ENCODE measurements at regions not wholly inside any gene's neighbourhood (a gene's known extent, or its start where the extent isn't known, plus 50 kb on each side); places are given as distances from the start of the nearest gene placed in this dataset.

DNA sequence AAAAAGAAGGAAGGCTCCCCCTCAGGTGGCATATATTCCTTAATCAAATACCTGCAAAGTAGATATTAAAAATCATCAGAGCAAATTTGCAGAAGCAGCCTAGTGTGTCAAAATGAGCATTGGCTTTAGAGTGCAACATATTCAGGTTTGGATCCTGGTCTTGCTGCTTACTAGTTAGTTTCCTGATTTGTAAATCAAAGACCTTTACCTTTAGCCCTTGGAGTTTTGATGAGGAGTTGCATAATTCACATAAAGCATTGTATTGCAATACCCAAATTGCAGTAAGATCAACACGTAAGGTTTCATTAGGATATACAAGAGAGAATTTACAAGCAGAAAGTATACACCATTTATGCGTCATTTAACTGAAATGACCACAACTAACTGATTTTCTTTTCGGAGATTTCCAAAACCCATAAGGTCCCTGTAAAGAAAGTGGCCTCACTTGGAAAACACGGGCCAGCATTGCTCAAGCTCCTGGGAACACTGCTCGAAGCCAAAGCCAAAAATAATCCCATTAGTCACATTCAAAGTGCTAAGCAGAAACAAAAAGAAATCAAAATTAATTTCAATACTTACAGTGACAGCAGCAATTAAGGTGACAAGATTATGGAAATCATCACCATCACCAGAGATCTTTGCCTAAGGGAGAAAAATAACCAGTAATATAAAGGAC, 415.9 kb upstream of the ERCC4 start:
- H3K23ac ChIP-seq (ENCODE audit: insufficient read length, low read depth, low read length): no peak overlapping the region
- no peaks in the 10 kb centered on the region for H3K4me1 ChIP-seq (ENCODE audit: insufficient read depth, low read length)
- H3K4me2 ChIP-seq (ENCODE audit: insufficient read depth, insufficient read length, low read length): no peak overlapping the region
- WGBS (ENCODE audit: extremely low coverage, insufficient read length, low lambda C conversion rate): no CpG with 5 or more reads among the region's 5 CpGs
- no peak overlapping the region for H2BK120ac ChIP-seq (ENCODE audit: low read depth, low read length, poor library complexity, severe bottlenecking)
- H3K27me3 ChIP-seq (ENCODE audit: insufficient read depth, low read length): no peaks in the 10 kb centered on the region
- H3K79me2 ChIP-seq (ENCODE audit: insufficient read depth, low read length): no peaks in the 10 kb centered on the region
- Mint-ChIP-seq H3K9me3 (peaks cover 3% of the 10 kb centered on the region in 2 experiments; a peak in 3 of 5 replicates), H3K27me3 (ENCODE audit: low read depth) (no peaks in the 10 kb centered on the region), H3K4me3 (no peak overlapping the region), H3K27ac (no peak overlapping the region), H3K4me1 (peaks cover 9 to 21% of the 10 kb centered on the region in 2 experiments), H3K36me3 (ENCODE audit: insufficient read depth in 1 of 3, low read depth in 3 of 3) (peaks cover 0 to 3% (median 0%) of the 10 kb centered on the region in 3 experiments; a peak in 1 of 7 replicates)
- no peak overlapping the region for H2BK20ac ChIP-seq (ENCODE audit: low read depth, low read length, poor library complexity, severe bottlenecking)
- no peak overlapping the region for H2BK5ac ChIP-seq (ENCODE audit: insufficient read length, low read length)
- no peak overlapping the region for H3K27ac ChIP-seq (ENCODE audit: insufficient read length, low read depth, low read length)
- no peak overlapping the region for H2AK5ac ChIP-seq (ENCODE audit: insufficient read length, low read length)
- no peak overlapping the region for H2BK15ac ChIP-seq (ENCODE audit: low read depth, low read length)
- no peak overlapping the region for H3K14ac ChIP-seq (ENCODE audit: insufficient read depth, low read length)
- H4K5ac ChIP-seq (ENCODE audit: insufficient read length, low read depth, low read length): no peak overlapping the region
- no peaks in the 10 kb centered on the region for H3K9me3 ChIP-seq (ENCODE audit: control insufficient read depth, low read depth, low read length)
- H3K9ac ChIP-seq (ENCODE audit: extremely low read depth, insufficient read length, low read length): no peak overlapping the region
- H2AFZ ChIP-seq (ENCODE audit: low read length): no peak overlapping the region
- H2BK12ac ChIP-seq (ENCODE audit: insufficient read length, low read depth, low read length): no peak overlapping the region
- H3K4ac ChIP-seq (ENCODE audit: low read depth, low read length): no peak overlapping the region
- no peak overlapping the region for H3K18ac ChIP-seq (ENCODE audit: insufficient read length, low read depth, low read length)
- H3K79me1 ChIP-seq (ENCODE audit: insufficient read depth, low read depth, low read length, poor library complexity, severe bottlenecking): no peaks in the 10 kb centered on the region
- no peak for TF ChIP-seq CTCF (conservative IDR thresholded peaks at IDR 0.05)
- H3K56ac ChIP-seq (ENCODE audit: insufficient read length, low read depth, low read length): no peak overlapping the region
- no peaks in the 10 kb centered on the region for H3K23me2 ChIP-seq (ENCODE audit: insufficient read length, low read depth, low read length, poor library complexity, severe bottlenecking)
- DNase-seq: no peak
- no peak overlapping the region for H3T11ph ChIP-seq (ENCODE audit: low read length)
- H4K20me1 ChIP-seq (ENCODE audit: control insufficient read depth, insufficient read depth, insufficient read length): no peaks in the 10 kb centered on the region
- no peak overlapping the region for H4K91ac ChIP-seq (ENCODE audit: insufficient read length, low read depth, low read length)
- no peak overlapping the region for H4K8ac ChIP-seq (replicated peaks; ENCODE audit: insufficient read length, low read depth, low read length)
